OCI-LY7 (cell line): ENCODE measurements at regions not wholly inside any gene's neighbourhood (a gene's known extent, or its start where the extent isn't known, plus 50 kb on each side); places are given as distances from the start of the nearest gene placed in this dataset.

Experiments
- BruUV-seq: library from RNA; stranded (reverse); fragments of 400-500 nt; replicated peaks from 2 replicates; lab custom pipeline; 2021; lab: Mats Ljungman, UMichigan
- CTCF ChIA-PET: fragments of 300-600 bp; sonication (Branson Sonifier 250); formaldehyde crosslinking; loops from one replicate; lab custom pipeline; 2022; ENCODE audit warnings: antibody characterized with exemption; ENCODE audit not compliant: unreplicated experiment; lab: Charles Lee
- POLR2A ChIA-PET: fragments of 300-600 bp; sonication (Branson Sonifier 250); formaldehyde crosslinking; loops from one replicate; lab custom pipeline; 2022; ENCODE audit warnings: antibody characterized with exemption; lab: Charles Lee
- DNase-seq: peaks from one replicate; pipeline ENCODE4 v3.0.0-alpha.2; 2015; ENCODE audit warnings: low spot score
- H2AFZ ChIP-seq: fragments of 200-600 bp; sonication (generic), shearing (Covaris generic); 2 replicates; pipeline ENCODE4 v1.6.1; 2014; ENCODE audit warnings: mild to moderate bottlenecking, antibody characterized with exemption, low read length, moderate library complexity
- H3K27ac ChIP-seq: fragments of 200-600 bp; sonication (generic); 2 replicates; pipeline ENCODE4 v1.5.1; 2014; ENCODE audit warnings: mixed run types, low read depth, mild to moderate bottlenecking, moderate library complexity, low read length, inconsistent platforms; ENCODE audit not compliant: poor library complexity, severe bottlenecking
- H3K36me3 ChIP-seq: fragments of 200-600 bp; sonication (generic); 2 replicates; pipeline ENCODE4 v1.6.1; 2014; ENCODE audit warnings: mild to moderate bottlenecking, antibody characterized with exemption, low read length, moderate library complexity, mixed read lengths; ENCODE audit not compliant: insufficient read depth
- H3K4me1 ChIP-seq: fragments of 200-600 bp; sonication (generic); 2 replicates; pipeline ENCODE4 v1.5.1; 2014; ENCODE audit warnings: mild to moderate bottlenecking, low read length; ENCODE audit not compliant: insufficient read depth, poor library complexity, severe bottlenecking
- H3K4me2 ChIP-seq: fragments of 200-600 bp; sonication (generic); 2 replicates; pipeline ENCODE4 v1.6.1; 2014; ENCODE audit warnings: mild to moderate bottlenecking, low read length
- H3K4me3 ChIP-seq: fragments of 200-600 bp; sonication (generic); 2 replicates; pipeline ENCODE4 v1.5.1; 2014; ENCODE audit warnings: mild to moderate bottlenecking, low read depth, low read length; ENCODE audit not compliant: poor library complexity, severe bottlenecking
- H3K79me2 ChIP-seq: fragments of 200-600 bp; sonication (generic); 2 replicates; pipeline ENCODE4 v1.6.1; 2016; ENCODE audit warnings: low read depth, mild to moderate bottlenecking, low read length, moderate library complexity, mixed read lengths; ENCODE audit not compliant: insufficient read depth
- H3K9me2 ChIP-seq: fragments of 200-600 bp; sonication (generic); 2 replicates; pipeline ENCODE4 v1.6.1; 2016; ENCODE audit warnings: mild to moderate bottlenecking, low read length, mixed read lengths; ENCODE audit not compliant: insufficient read depth
- H3K9me3 ChIP-seq: fragments of 200-600 bp; sonication (generic); 2 replicates; pipeline ENCODE4 v1.6.1; 2014; ENCODE audit warnings: mild to moderate bottlenecking, mixed run types, low read length, mixed read lengths
- H4K20me1 ChIP-seq: fragments of 200-600 bp; sonication (generic); 2 replicates; pipeline ENCODE4 v1.6.1; 2014; ENCODE audit warnings: mild to moderate bottlenecking, antibody characterized with exemption, low read length, moderate library complexity, mixed read lengths; ENCODE audit not compliant: insufficient read depth
- EZH2phosphoT487 ChIP-seq: fragments of 200-600 bp; sonication (generic); IDR thresholded peaks from 2 replicates; pipeline ENCODE4 v1.6.1; 2018; ENCODE audit warnings: low read depth, borderline replicate concordance, mild to moderate bottlenecking, mixed run types, antibody characterized with exemption, low read length, moderate library complexity, mixed read lengths
- intact Hi-C: fragments of 100-400 bp; cut with micrococcal nuclease; formaldehyde crosslinking; loops from one replicate; pipeline ENCODE4 v1.10.0; 2022; ENCODE audit not compliant: unreplicated experiment
- TF ChIP-seq, protein P1 (sequence below): fragments of 200-600 bp; sonication (generic); conservative IDR thresholded peaks from 2 replicates; pipeline ENCODE4 v1.5.1; 2014; ENCODE audit warnings: mild to moderate bottlenecking, antibody characterized with exemption, low read length, moderate library complexity, mixed read lengths

GRCh38 chr11:116504541-116505297, 268.1 kb downstream of the BUD13 start:
- no peaks in the 10 kb centered on the region for H3K9me2 ChIP-seq
- H3K36me3 ChIP-seq: no peaks in the 10 kb centered on the region
- no peak for DNase-seq
- intact Hi-C loops: no loop called here
- POLR2A ChIA-PET: interaction anchor here (0.5 kb wide), 1 partner anchor 1035 kb away, joined by 5 read pairs; no protein-coding TSS in a partner anchor
- H3K79me2 ChIP-seq: no peaks in the 10 kb centered on the region
- CTCF ChIA-PET: no interaction called here
- H2AFZ ChIP-seq: no peak overlapping the region
- BruUV-seq: no TSS peak
- H3K27ac ChIP-seq: no peak overlapping the region
- no peaks in the 10 kb centered on the region for H4K20me1 ChIP-seq
- H3K4me2 ChIP-seq: no peak overlapping the region
- H3K4me3 ChIP-seq: no peak overlapping the region
- H3K9me3 ChIP-seq: no peaks in the 10 kb centered on the region
- H3K4me1 ChIP-seq: no peaks in the 10 kb centered on the region
- no peak for TF ChIP-seq EZH2phosphoT487
- TF ChIP-seq, protein P1, sequence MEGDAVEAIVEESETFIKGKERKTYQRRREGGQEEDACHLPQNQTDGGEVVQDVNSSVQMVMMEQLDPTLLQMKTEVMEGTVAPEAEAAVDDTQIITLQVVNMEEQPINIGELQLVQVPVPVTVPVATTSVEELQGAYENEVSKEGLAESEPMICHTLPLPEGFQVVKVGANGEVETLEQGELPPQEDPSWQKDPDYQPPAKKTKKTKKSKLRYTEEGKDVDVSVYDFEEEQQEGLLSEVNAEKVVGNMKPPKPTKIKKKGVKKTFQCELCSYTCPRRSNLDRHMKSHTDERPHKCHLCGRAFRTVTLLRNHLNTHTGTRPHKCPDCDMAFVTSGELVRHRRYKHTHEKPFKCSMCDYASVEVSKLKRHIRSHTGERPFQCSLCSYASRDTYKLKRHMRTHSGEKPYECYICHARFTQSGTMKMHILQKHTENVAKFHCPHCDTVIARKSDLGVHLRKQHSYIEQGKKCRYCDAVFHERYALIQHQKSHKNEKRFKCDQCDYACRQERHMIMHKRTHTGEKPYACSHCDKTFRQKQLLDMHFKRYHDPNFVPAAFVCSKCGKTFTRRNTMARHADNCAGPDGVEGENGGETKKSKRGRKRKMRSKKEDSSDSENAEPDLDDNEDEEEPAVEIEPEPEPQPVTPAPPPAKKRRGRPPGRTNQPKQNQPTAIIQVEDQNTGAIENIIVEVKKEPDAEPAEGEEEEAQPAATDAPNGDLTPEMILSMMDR: no peak

- no peaks in the 10 kb centered on the region for H4K20me1 ChIP-seq
- H3K27ac ChIP-seq: no peak overlapping the region
- TF ChIP-seq EZH2phosphoT487: no peak
- TF ChIP-seq, protein P1: no peak
- H3K36me3 ChIP-seq: no peaks in the 10 kb centered on the region
- ChIA-PET POLR2A (no interaction called here), CTCF (no interaction called here)
- H3K9me3 ChIP-seq: no peaks in the 10 kb centered on the region
- no peaks in the 10 kb centered on the region for H3K79me2 ChIP-seq
- intact Hi-C loops: no loop called here
- no peak overlapping the region for H2AFZ ChIP-seq
- no TSS peak for BruUV-seq
- no peak overlapping the region for H3K4me2 ChIP-seq
- DNase-seq: no peak
- no peak overlapping the region for H3K4me3 ChIP-seq
- no peaks in the 10 kb centered on the region for H3K9me2 ChIP-seq
- H3K4me1 ChIP-seq: no peaks in the 10 kb centered on the region
These were observed 269.3 kb downstream of the BUD13 start for GRCh38 chr11:116503216-116504160.
